ENCODE measurements at regions not wholly inside any gene's neighbourhood (a gene's known extent, or its start where the extent isn't known, plus 50 kb on each side); places are given as distances from the start of the nearest gene placed in this dataset.

DNA sequence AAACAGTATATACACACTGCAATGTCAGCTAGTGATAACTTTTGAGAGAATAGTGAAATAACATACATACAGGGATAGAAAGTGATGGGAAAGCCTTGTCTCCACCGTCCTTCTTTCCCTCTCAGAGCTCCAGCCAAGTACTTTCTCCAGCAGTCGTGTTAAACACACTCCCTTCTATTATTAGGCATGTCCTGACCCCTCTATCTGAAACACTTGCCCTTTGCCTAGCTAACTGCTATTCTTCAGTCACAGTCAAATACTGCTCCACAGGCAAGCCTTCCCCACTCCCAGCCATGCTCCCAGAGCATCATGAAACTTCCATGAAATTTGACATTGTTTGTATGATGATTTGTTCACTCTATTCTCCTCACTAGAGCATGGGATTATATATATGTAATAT is 291.1 kb downstream of the TRIML1 start:
- TF ChIP-seq POLR2AphosphoS5 (IDR thresholded peaks at IDR 0.05; ENCODE audit: low read depth, low read length) (no peak), TAF1 (IDR thresholded peaks at IDR 0.05; ENCODE audit: borderline replicate concordance, insufficient read depth, low read length) (no peak), REST (IDR thresholded peaks at IDR 0.05; ENCODE audit: insufficient read depth in 1 of 2, low read depth in 2 of 2, low read length in 2 of 2) (no peak)
